Esophagus muscularis mucosa (tissue), 4 donors: ENCODE measurements at regions not wholly inside any gene's neighbourhood (a gene's known extent, or its start where the extent isn't known, plus 50 kb on each side); places are given as distances from the start of the nearest gene placed in this dataset.

Experiments
- CTCF ChIP-seq, 3 experiments: fragments of 200-600 bp in 2 of 3; fragments of 450-650 bp in 1 of 3; sonication (generic) in 2 of 3; IDR thresholded peaks; one replicate each; pipeline ENCODE4 v1.5.1; 2017 to 2019; ENCODE audit warnings: antibody characterized with exemption in 3 of 3, mild to moderate bottlenecking in 2 of 3, moderate library complexity in 1 of 3
- EP300 ChIP-seq: sonication (generic); formaldehyde crosslinking; IDR thresholded peaks from one replicate; pipeline ENCODE4 v1.6.1; 2017; ENCODE audit warnings: antibody characterized with exemption
- POLR2A ChIP-seq: fragments of 450-650 bp; IDR thresholded peaks from one replicate; pipeline ENCODE4 v1.6.1; 2017; ENCODE audit warnings: antibody characterized with exemption, moderate library complexity, mild to moderate bottlenecking, low read depth
- POLR2AphosphoS5 ChIP-seq, 2 donors: sonication (generic); formaldehyde crosslinking; IDR thresholded peaks; one replicate each; pipeline ENCODE4 v1.6.1; 2017; ENCODE audit warnings: antibody characterized with exemption in 2 of 2

- TF ChIP-seq POLR2AphosphoS5 (IDR thresholded peaks at IDR 0.05) (no peak), CTCF (IDR thresholded peaks at IDR 0.05) (no peak), POLR2A (no peak), EP300 (no peak)
Observed at GRCh38 chr7:118072893-118073674, 110.9 kb upstream of the LSM8 start.
